ENCODE measurements at regions not wholly inside any gene's neighbourhood (a gene's known extent, or its start where the extent isn't known, plus 50 kb on each side); places are given as distances from the start of the nearest gene placed in this dataset.
A peak's percentile ranks its signal among the peaks of the same experiment; 100 is the strongest.

DNA sequence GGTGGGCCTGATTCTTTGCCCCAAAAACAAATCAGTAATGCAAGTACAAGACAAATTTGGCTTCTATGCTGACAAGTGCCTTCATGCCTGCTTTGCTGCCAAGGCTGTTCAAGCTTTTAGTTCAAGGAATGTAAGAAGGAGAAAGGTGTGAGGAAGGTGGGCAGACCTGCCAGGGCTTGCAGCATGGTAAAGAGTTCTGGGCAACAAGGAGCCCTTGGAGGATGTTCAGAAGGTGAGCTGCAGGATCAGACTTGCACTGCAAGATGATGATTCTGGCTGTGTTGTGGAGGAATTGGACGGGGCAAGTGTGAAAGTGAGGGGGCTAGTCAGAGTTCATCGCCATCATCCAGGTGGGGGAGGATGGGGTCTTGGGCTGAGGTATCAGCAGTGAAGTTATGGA lies 167.9 kb downstream of the NUAK1 start:
- no peak for DNase-seq

- DNase-seq = no peak
Measured at GRCh38 chr12:105974738-105975137, 164.0 kb downstream of the NUAK1 start.

GRCh38 chr12:105975351-105975750 lies 163.4 kb downstream of the NUAK1 start:
- DNase-seq = no peak

DNA sequence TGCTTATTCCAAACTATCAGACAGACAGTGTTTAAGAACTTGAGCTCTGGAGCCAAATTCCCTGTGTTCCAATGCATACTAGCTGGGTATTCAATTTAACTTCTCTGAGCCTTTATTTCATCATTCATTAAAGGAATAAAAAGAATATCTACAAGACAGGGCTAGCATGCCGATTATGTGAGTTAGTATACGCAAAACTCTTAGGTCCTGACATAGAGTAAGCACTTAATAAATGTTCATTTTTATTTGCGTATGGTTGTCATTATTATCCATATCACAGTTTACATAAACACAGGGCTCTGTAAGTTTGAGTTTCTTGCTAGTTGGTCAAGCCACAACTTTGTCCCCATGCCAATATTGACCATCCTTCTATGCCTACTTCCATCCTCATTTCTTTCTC lies 161.5 kb downstream of the NUAK1 start:
- DNase-seq = no peak

DNA sequence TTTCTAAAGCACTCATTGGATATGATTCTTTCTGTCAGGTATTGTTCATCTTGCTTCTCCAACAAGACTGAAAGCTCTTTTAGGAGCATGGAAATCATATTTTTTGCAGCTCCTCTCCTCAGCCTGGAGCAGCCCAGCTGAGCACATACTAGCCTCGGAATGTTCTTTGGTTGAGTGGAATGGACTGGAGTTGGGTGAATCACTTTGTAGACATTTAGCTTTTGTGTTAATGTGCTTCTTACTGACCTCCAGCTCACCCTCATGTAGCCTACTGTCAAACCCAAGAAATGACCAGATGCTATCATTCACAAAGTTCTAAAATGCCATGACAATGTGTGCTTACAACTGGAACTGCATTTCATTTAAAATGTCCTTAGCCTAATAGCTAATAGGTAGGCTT lies 161.1 kb downstream of the NUAK1 start:
- DNase-seq = no peak

DNA sequence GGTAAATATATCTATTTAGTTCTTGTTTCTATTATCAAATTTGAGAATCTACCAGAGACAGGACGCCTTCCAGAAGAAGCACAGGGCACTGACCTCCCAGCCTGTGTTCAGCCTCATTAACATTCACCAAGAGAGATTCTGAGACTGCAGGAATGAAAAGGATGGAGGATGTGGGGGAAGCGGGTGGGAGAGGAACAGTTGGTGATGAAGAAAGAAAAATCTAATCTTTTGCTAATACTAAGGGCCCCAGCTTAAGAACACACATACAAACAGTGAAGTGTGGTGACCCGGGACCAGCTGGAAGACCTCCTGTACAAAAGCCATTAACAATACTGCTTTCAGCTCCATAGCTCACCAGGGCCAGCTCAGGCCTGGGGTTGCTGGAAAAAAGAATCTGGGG lies 160.5 kb downstream of the NUAK1 start:
- no peak for DNase-seq

- DNase-seq = no peak
Measured at GRCh38 chr12:105978686-105979085, 160.1 kb downstream of the NUAK1 start.

GRCh38 chr12:105980085-105980484 lies 158.7 kb downstream of the NUAK1 start:
- DNase-seq = no peak

DNA sequence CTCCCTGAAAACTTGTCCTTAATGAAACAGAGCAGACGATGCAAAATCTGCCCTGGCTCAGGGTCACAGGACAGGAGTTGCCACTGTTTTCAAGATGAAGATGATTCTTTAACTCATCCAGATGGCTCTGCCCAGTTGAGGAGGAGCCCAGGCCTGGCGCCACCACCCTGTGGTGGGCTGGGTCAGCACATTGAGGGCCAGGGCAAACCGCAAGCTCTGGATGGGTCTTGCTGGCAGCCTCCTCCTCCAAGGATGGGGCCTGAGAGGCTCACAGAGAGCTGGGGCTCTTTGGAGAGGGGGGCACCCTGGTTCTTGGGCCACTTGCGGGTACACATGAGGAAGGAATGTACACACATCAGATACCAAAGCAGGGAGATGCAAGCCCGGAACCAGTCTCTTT lies 158.2 kb downstream of the NUAK1 start:
- peak; percentile 70 for DNase-seq

- DNase-seq = no peak
Measured at GRCh38 chr12:105982022-105982421, 156.7 kb downstream of the NUAK1 start.

DNA sequence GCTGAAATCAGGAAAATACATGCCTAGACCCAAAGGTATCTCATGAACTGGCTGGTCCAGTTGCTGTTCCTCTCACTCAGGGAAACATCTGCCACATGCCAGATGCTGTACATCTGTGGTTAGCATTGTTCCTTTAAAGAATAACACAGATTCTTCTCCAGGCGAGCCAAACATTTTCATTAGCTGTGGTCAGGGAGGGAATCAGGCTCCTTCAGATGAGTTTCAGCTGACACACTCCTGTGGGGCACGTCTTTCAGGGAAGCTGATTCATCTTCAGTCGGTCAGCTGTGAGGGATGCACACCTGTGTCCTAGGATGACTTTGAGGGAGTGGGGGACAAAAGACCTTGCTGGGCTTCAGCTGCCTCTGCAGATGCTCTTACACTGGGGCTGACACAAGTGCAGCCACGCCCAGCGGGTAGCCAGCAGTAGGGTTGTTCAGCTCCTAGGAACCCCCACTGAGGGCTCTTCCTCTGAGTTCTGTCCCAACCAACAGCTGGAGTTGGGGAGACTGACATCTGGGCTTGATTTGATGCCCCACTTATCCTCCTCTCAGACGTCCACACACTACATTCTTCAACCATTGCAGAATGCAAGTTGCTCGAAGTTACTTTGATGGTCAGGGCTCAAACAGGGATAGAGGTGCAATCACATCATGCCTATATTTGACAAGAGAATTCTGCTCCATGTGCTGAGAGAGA lies 155.0 kb downstream of the NUAK1 start:
- no peak for DNase-seq

- DNase-seq = no peak
Measured at GRCh38 chr12:105985383-105985782, 153.4 kb downstream of the NUAK1 start.

- DNase-seq = no peak
Measured at GRCh38 chr12:105986779-105987684, 151.7 kb downstream of the NUAK1 start.

DNA sequence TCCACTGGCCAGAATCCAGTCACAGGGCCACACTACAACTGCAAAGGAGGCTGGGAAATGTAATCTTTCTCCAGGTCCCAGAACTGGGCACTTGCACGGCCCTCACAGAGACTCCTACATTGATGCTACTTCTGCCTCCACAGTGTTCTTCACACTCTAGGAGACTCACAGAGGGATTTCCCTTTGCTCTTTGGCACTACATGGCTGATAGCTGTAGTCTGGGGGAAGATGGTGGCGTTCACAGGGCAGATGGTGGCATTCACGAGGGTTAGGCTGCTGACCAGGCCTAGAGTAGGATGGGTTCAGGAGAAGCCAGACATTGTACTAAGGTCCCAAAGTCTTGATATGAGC lies 151.1 kb downstream of the NUAK1 start:
- DNase-seq = no peak

DNA sequence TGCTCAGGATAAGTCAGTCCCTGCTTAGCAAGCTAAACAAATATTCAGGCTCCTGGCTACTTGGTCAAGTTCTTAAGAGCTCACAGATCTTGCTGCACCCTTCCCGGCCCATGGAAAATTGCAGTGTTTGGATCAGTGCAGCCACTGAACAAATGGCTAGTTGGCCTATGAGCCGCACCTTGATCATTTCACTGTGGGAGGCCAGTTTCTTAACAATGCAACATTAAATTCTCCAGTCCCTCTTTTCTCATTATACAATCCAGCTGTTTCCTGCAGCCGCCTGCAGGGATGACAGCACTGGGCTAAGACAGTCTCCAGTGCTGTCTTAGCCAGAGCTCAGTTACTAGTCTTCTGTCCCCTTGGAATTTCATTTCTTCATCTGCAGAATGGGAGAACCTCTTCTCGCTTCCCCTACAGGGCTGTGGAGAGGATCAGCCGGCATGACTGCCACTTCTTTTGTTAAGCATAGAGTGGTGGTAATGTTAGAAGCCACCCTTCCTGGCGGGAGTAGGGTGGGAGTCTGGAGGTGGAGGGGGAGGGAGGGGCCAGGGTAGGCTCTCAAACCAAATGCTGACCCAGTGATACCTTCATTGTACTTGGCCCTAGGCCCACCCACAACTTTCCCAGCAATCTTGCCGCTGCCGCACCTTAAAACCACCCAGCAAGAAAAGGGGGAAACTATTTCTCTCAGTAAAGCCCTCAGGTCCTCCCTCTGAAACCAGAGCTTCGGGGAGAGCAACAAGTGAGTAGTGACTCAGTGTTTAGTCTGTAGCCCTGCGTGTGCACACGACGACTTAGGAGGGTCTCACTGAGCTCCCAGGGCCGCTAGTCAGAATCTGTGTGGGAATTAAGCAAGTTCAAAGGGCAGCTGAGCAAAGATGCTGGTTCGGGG lies 145.7 kb downstream of the NUAK1 start:
- no peak for DNase-seq

GRCh38 chr12:105993766-105994555 lies 144.8 kb downstream of the NUAK1 start:
- DNase-seq = no peak

DNA sequence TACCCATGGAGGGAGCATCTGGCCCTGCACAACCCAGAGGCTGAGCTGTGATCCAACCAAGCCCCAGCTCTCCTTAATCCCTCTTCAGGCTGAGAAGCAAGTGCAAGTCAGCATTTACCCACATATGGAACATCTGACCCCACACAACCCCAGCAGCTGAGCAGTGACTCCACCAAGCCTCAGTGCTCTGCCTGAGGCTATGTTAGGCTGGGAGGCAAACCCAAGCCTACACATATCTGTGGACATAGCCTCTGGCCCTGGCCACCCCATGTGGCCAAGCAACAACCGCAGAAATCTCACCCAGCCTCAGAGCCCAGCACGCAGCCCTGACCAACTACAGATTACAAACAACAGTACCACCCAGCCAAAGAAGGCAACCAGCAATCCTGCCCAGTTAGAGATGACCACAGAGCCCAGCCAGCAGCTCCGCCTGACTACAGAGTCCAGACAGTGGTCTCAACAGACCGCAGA lies 142.8 kb downstream of the NUAK1 start:
- DNase-seq = peak; percentile 70

DNA sequence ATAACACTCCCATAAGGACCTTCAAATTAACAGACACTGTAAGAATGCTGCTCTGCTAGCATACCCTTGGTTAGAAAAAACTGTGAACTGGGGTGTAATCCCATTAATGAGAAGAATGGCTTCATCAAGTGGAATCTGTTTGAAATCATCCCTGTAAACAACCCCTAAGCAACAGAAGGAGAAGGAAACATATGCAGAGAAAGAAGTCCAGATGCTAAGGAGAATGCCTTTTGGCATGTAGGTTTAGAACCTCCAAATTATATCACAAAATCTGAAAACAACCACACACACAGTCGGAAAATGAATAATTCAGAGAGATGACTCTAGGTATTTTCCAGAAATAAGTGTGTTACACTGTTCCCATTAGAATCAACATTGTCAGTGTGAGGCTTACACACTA lies 140.2 kb downstream of the NUAK1 start:
- DNase-seq = no peak

- DNase-seq = no peak
Measured at GRCh38 chr12:106000382-106001104, 138.2 kb downstream of the NUAK1 start.

DNA sequence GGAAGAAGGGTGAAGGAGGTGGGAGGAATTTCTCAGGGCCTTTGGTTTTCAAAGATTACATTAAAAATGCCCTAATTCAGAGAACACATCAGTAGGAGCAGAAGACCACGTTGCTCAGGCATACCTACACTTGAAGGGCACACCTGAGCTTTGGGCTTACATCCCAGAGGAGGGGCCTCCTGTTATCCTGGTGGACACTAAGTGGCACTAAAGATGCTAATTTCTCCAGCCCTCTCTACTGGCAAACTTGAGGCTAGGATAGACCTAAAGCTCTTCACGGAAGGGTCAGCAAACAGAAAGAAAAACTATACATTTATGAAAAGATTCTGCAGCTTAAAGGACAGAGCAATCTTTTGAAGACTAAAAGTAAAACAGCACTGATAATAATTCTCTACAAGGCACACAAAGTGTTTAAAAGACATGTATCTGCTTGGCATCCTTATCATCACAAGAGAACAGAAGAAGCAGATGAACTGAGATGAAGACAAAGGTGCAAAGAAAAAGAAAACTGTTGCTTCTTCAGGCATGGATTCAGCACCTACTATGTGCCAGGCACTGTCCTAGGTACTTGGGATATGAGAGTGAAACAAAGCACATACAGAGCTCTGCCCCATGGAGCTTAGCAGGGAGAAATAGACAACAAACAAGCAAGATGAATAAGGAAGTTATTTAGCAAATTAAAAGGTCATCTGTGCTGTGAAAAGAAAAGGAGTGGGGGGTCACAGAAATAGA lies 137.5 kb downstream of the NUAK1 start:
- no peak for DNase-seq

GRCh38 chr12:106001837-106002218 lies 136.9 kb downstream of the NUAK1 start:
- no peak for DNase-seq
